Hematopoietic multipotent progenitor cell treated with erythropoietin and hydrocortisone succinate and interleukin-3 and kit ligand, for 15 days (in vitro differentiated cells): ENCODE measurements at regions not wholly inside any gene's neighbourhood (a gene's known extent, or its start where the extent isn't known, plus 50 kb on each side); places are given as distances from the start of the nearest gene placed in this dataset.

ENCODE experiments used
- DNase-seq: peaks from one replicate; pipeline ENCODE4 v3.0.0-alpha.2; 2015; ENCODE audit warnings: low spot score

GRCh38 chr20:40738976-40739375 is 49.9 kb upstream of the MAFB start:
- DNase-seq = no peak

GRCh38 chr20:40739841-40740240 is 50.8 kb upstream of the MAFB start:
- no peak for DNase-seq

GRCh38 chr20:40741507-40742106 is 52.6 kb upstream of the MAFB start:
- peak; percentile 5 for DNase-seq

- no peak for DNase-seq
These were observed 54.2 kb upstream of the MAFB start for GRCh38 chr20:40743141-40743775.

GRCh38 chr20:40744072-40744817 is 55.2 kb upstream of the MAFB start:
- DNase-seq = no peak

GRCh38 chr20:40744818-40745175 is 55.8 kb upstream of the MAFB start:
- DNase-seq = no peak

GRCh38 chr20:40746251-40746650 is 57.2 kb upstream of the MAFB start:
- DNase-seq = peak; percentile 8

GRCh38 chr20:40748182-40748581 is 59.1 kb upstream of the MAFB start:
- no peak for DNase-seq

GRCh38 chr20:40749985-40750506 is 61.0 kb upstream of the MAFB start:
- DNase-seq = no peak

- no peak for DNase-seq
These were observed 61.6 kb upstream of the MAFB start for GRCh38 chr20:40750541-40751035.

- DNase-seq = no peak
These were observed 64.4 kb upstream of the MAFB start for GRCh38 chr20:40753472-40753871.

- DNase-seq = no peak
These were observed 65.4 kb upstream of the MAFB start for GRCh38 chr20:40754339-40754943.

- no peak for DNase-seq
These were observed 68.1 kb upstream of the MAFB start for GRCh38 chr20:40757087-40757486.

- DNase-seq = no peak
These were observed 69.8 kb upstream of the MAFB start for GRCh38 chr20:40758790-40759189.

GRCh38 chr20:40760399-40760798 is 71.4 kb upstream of the MAFB start:
- DNase-seq = no peak

- DNase-seq = no peak
These were observed 74.7 kb upstream of the MAFB start for GRCh38 chr20:40763646-40764295.

- DNase-seq = no peak
These were observed 76.9 kb upstream of the MAFB start for GRCh38 chr20:40765814-40766480.

GRCh38 chr20:40766790-40767614 is 78.0 kb upstream of the MAFB start:
- no peak for DNase-seq

- DNase-seq = no peak
These were observed 78.5 kb upstream of the MAFB start for GRCh38 chr20:40767615-40767924.

- DNase-seq = no peak
These were observed 79.1 kb upstream of the MAFB start for GRCh38 chr20:40768105-40768504.
